OCI-LY7 (cell line): ENCODE measurements at regions not wholly inside any gene's neighbourhood (a gene's known extent, or its start where the extent isn't known, plus 50 kb on each side); places are given as distances from the start of the nearest gene placed in this dataset.

Experiments
- BruUV-seq: library from RNA; stranded (reverse); fragments of 400-500 nt; replicated peaks from 2 replicates; lab custom pipeline; 2021; lab: Mats Ljungman, UMichigan
- CTCF ChIA-PET: fragments of 300-600 bp; sonication (Branson Sonifier 250); formaldehyde crosslinking; loops from one replicate; lab custom pipeline; 2022; ENCODE audit warnings: antibody characterized with exemption; ENCODE audit not compliant: unreplicated experiment; lab: Charles Lee
- POLR2A ChIA-PET: fragments of 300-600 bp; sonication (Branson Sonifier 250); formaldehyde crosslinking; loops from one replicate; lab custom pipeline; 2022; ENCODE audit warnings: antibody characterized with exemption; lab: Charles Lee
- DNase-seq: peaks from one replicate; pipeline ENCODE4 v3.0.0-alpha.2; 2015; ENCODE audit warnings: low spot score
- H2AFZ ChIP-seq: fragments of 200-600 bp; sonication (generic), shearing (Covaris generic); 2 replicates; pipeline ENCODE4 v1.6.1; 2014; ENCODE audit warnings: mild to moderate bottlenecking, antibody characterized with exemption, low read length, moderate library complexity
- H3K27ac ChIP-seq: fragments of 200-600 bp; sonication (generic); 2 replicates; pipeline ENCODE4 v1.5.1; 2014; ENCODE audit warnings: mixed run types, low read depth, mild to moderate bottlenecking, moderate library complexity, low read length, inconsistent platforms; ENCODE audit not compliant: poor library complexity, severe bottlenecking
- H3K36me3 ChIP-seq: fragments of 200-600 bp; sonication (generic); 2 replicates; pipeline ENCODE4 v1.6.1; 2014; ENCODE audit warnings: mild to moderate bottlenecking, antibody characterized with exemption, low read length, moderate library complexity, mixed read lengths; ENCODE audit not compliant: insufficient read depth
- H3K4me1 ChIP-seq: fragments of 200-600 bp; sonication (generic); 2 replicates; pipeline ENCODE4 v1.5.1; 2014; ENCODE audit warnings: mild to moderate bottlenecking, low read length; ENCODE audit not compliant: insufficient read depth, poor library complexity, severe bottlenecking
- H3K4me2 ChIP-seq: fragments of 200-600 bp; sonication (generic); 2 replicates; pipeline ENCODE4 v1.6.1; 2014; ENCODE audit warnings: mild to moderate bottlenecking, low read length
- H3K4me3 ChIP-seq: fragments of 200-600 bp; sonication (generic); 2 replicates; pipeline ENCODE4 v1.5.1; 2014; ENCODE audit warnings: mild to moderate bottlenecking, low read depth, low read length; ENCODE audit not compliant: poor library complexity, severe bottlenecking
- H3K79me2 ChIP-seq: fragments of 200-600 bp; sonication (generic); 2 replicates; pipeline ENCODE4 v1.6.1; 2016; ENCODE audit warnings: low read depth, mild to moderate bottlenecking, low read length, moderate library complexity, mixed read lengths; ENCODE audit not compliant: insufficient read depth
- H3K9me2 ChIP-seq: fragments of 200-600 bp; sonication (generic); 2 replicates; pipeline ENCODE4 v1.6.1; 2016; ENCODE audit warnings: mild to moderate bottlenecking, low read length, mixed read lengths; ENCODE audit not compliant: insufficient read depth
- H3K9me3 ChIP-seq: fragments of 200-600 bp; sonication (generic); 2 replicates; pipeline ENCODE4 v1.6.1; 2014; ENCODE audit warnings: mild to moderate bottlenecking, mixed run types, low read length, mixed read lengths
- H4K20me1 ChIP-seq: fragments of 200-600 bp; sonication (generic); 2 replicates; pipeline ENCODE4 v1.6.1; 2014; ENCODE audit warnings: mild to moderate bottlenecking, antibody characterized with exemption, low read length, moderate library complexity, mixed read lengths; ENCODE audit not compliant: insufficient read depth
- EZH2phosphoT487 ChIP-seq: fragments of 200-600 bp; sonication (generic); IDR thresholded peaks from 2 replicates; pipeline ENCODE4 v1.6.1; 2018; ENCODE audit warnings: low read depth, borderline replicate concordance, mild to moderate bottlenecking, mixed run types, antibody characterized with exemption, low read length, moderate library complexity, mixed read lengths
- intact Hi-C: fragments of 100-400 bp; cut with micrococcal nuclease; formaldehyde crosslinking; loops from one replicate; pipeline ENCODE4 v1.10.0; 2022; ENCODE audit not compliant: unreplicated experiment
- TF ChIP-seq, protein P1 (sequence below): fragments of 200-600 bp; sonication (generic); conservative IDR thresholded peaks from 2 replicates; pipeline ENCODE4 v1.5.1; 2014; ENCODE audit warnings: mild to moderate bottlenecking, antibody characterized with exemption, low read length, moderate library complexity, mixed read lengths

DNA sequence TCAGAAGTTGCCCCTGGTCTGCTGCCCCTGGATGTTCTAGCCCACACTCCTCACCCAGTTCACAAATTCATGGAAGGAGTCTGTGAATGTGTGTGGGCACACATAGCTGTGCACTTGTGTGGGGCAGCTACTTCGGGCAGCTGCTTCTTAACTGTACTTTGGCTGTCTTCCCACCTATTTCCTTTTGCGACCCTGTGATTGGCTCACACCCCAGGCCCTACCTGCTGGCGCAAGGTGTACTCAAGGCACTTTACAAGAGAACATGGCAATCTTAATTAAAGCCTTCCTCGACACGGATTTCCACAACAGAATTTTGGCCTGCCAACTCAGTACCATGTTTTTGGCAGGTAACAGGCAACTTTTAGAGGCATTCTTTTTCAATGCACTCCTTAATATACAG is 86.5 kb upstream of the CTTNBP2NL start:
- no peaks in the 10 kb centered on the region for H3K4me1 ChIP-seq
- BruUV-seq: no TSS peak
- ChIA-PET POLR2A (no interaction called here), CTCF (no interaction called here)
- no peak overlapping the region for H3K4me3 ChIP-seq
- H2AFZ ChIP-seq: no peak overlapping the region
- DNase-seq: no peak
- H3K9me3 ChIP-seq: no peaks in the 10 kb centered on the region
- no peaks in the 10 kb centered on the region for H3K79me2 ChIP-seq
- H3K36me3 ChIP-seq: no peaks in the 10 kb centered on the region
- no peaks in the 10 kb centered on the region for H4K20me1 ChIP-seq
- H3K4me2 ChIP-seq: no peak overlapping the region
- H3K27ac ChIP-seq: no peak overlapping the region
- TF ChIP-seq, protein P1, sequence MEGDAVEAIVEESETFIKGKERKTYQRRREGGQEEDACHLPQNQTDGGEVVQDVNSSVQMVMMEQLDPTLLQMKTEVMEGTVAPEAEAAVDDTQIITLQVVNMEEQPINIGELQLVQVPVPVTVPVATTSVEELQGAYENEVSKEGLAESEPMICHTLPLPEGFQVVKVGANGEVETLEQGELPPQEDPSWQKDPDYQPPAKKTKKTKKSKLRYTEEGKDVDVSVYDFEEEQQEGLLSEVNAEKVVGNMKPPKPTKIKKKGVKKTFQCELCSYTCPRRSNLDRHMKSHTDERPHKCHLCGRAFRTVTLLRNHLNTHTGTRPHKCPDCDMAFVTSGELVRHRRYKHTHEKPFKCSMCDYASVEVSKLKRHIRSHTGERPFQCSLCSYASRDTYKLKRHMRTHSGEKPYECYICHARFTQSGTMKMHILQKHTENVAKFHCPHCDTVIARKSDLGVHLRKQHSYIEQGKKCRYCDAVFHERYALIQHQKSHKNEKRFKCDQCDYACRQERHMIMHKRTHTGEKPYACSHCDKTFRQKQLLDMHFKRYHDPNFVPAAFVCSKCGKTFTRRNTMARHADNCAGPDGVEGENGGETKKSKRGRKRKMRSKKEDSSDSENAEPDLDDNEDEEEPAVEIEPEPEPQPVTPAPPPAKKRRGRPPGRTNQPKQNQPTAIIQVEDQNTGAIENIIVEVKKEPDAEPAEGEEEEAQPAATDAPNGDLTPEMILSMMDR: no peak
- TF ChIP-seq EZH2phosphoT487: no peak
- intact Hi-C loops: no loop called here
- no peaks in the 10 kb centered on the region for H3K9me2 ChIP-seq

DNA sequence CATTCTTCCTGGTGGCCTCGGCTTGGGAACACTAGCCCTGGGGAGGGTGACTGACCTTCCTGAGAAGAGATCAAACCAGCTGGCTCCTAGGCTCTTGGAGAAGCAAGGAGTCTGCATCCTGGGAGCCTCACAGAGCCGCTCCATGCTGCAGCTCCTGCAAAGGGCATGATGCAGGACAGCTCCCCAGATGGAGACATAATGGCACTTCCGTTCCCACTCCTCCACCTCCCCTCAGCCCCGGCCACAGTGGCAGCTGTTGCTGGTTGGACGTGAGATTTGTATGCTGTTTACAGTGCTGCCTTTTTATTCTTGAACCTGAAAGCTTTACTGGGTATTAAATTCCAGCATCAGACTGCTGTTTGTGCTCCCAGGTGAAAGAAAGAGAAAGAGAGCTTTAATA is 83.7 kb upstream of the CTTNBP2NL start:
- intact Hi-C loops: no loop called here
- POLR2A ChIA-PET: interaction anchor here (0.7 kb wide), 1 partner anchor 139 kb away, joined by 3 read pairs; no protein-coding TSS in a partner anchor
- TF ChIP-seq, protein P1: no peak
- TF ChIP-seq EZH2phosphoT487: no peak
- CTCF ChIA-PET: no interaction called here
- H2AFZ ChIP-seq: no peak overlapping the region
- H3K27ac ChIP-seq: no peak overlapping the region
- H3K9me2 ChIP-seq: no peaks in the 10 kb centered on the region
- DNase-seq: no peak
- no peaks in the 10 kb centered on the region for H3K9me3 ChIP-seq
- H4K20me1 ChIP-seq: no peaks in the 10 kb centered on the region
- no peaks in the 10 kb centered on the region for H3K79me2 ChIP-seq
- no peaks in the 10 kb centered on the region for H3K36me3 ChIP-seq
- H3K4me2 ChIP-seq: no peak overlapping the region
- no TSS peak for BruUV-seq
- H3K4me1 ChIP-seq: no peaks in the 10 kb centered on the region
- H3K4me3 ChIP-seq: no peak overlapping the region

DNA sequence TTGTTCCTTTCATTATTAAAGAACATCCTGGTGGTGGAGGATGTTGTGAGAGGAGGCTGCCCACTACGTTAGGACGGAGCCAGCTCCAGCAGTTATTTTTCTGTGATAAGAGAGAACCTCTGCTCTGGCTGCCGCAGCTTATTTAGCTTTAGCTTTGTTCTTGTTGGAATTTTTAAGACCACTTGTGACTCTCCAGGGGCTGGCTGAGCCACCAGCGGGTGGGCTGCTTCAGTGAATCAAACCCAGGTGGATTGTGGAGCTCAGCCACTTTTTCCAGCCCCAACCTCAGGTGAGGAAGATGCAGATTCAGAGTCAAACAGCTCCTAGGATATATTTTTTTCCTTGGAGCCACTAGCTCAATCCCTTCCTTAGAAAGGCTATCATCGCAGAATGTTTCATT is 83.1 kb upstream of the CTTNBP2NL start:
- TF ChIP-seq, protein P1: no peak
- TF ChIP-seq EZH2phosphoT487: no peak

More for the DNA sequence above, 83.1 kb upstream of the CTTNBP2NL start:
- Histone ChIP-seq H3K9me3 (no peaks in the 10 kb centered on the region), H3K27ac (no peak overlapping the region), H3K4me2 (no peak overlapping the region), H3K36me3 (no peaks in the 10 kb centered on the region), H3K4me1 (no peaks in the 10 kb centered on the region), H2AFZ (no peak overlapping the region), H3K9me2 (no peaks in the 10 kb centered on the region), H3K79me2 (no peaks in the 10 kb centered on the region), H4K20me1 (no peaks in the 10 kb centered on the region), H3K4me3 (no peak overlapping the region)
- no TSS peak for BruUV-seq
- intact Hi-C loops: no loop called here
- no peak for DNase-seq
- ChIA-PET CTCF (no interaction called here), POLR2A (interaction anchor here (0.6 kb wide), 1 partner anchor 20 kb away, joined by 3 read pairs; no protein-coding TSS in a partner anchor)
